HEK293 (cell line): ENCODE measurements at regions not wholly inside any gene's neighbourhood (a gene's known extent, or its start where the extent isn't known, plus 50 kb on each side); places are given as distances from the start of the nearest gene placed in this dataset.

Experiments used
- BCL11A ChIP-seq: fragments of 450-650 bp; formaldehyde crosslinking; IDR thresholded peaks from 2 replicates; pipeline ENCODE4 v1.5.1; 2016; ENCODE audit warnings: low read depth, missing biosample characterization, missing genetic modification characterization
- CTCF ChIP-seq: fragments of 450-650 bp; formaldehyde crosslinking; IDR thresholded peaks from 2 replicates; pipeline ENCODE4 v1.5.1; 2016; ENCODE audit warnings: missing biosample characterization, missing genetic modification characterization
- PRDM1 ChIP-seq: fragments of 450-650 bp; formaldehyde crosslinking; IDR thresholded peaks from 2 replicates; pipeline ENCODE4; 2016; ENCODE audit warnings: missing biosample characterization, missing genetic modification characterization
- ZBTB21 ChIP-seq: fragments of 450-650 bp; formaldehyde crosslinking; IDR thresholded peaks from 2 replicates; pipeline ENCODE4 v1.5.1; 2017; ENCODE audit warnings: missing biosample characterization, missing genetic modification characterization
- ZNF133 ChIP-seq: fragments of 450-650 bp; formaldehyde crosslinking; IDR thresholded peaks from 2 replicates; pipeline ENCODE4 v1.5.1; 2016; ENCODE audit warnings: missing biosample characterization, missing genetic modification characterization
- ZNF521 ChIP-seq: fragments of 450-650 bp; formaldehyde crosslinking; IDR thresholded peaks from 2 replicates; pipeline ENCODE4 v1.5.1; 2017; ENCODE audit warnings: missing biosample characterization, mild to moderate bottlenecking, missing genetic modification characterization
- ZNF623 ChIP-seq: fragments of 450-650 bp; formaldehyde crosslinking; IDR thresholded peaks from 2 replicates; pipeline ENCODE4 v1.5.1; 2016; ENCODE audit warnings: missing biosample characterization, missing genetic modification characterization
- ZSCAN16 ChIP-seq: fragments of 450-650 bp; formaldehyde crosslinking; IDR thresholded peaks from 2 replicates; pipeline ENCODE4 v1.5.1; 2016; ENCODE audit warnings: missing biosample characterization, missing genetic modification characterization
- TF ChIP-seq, protein P1 (sequence below): fragments of 450-650 bp; formaldehyde crosslinking; IDR thresholded peaks from 2 replicates; pipeline ENCODE4 v1.5.1; 2016; ENCODE audit warnings: missing biosample characterization, missing genetic modification characterization, borderline replicate concordance
- TF ChIP-seq, protein P2 (sequence below): fragments of 450-650 bp; formaldehyde crosslinking; IDR thresholded peaks from 2 replicates; pipeline ENCODE4 v1.5.1; 2016; ENCODE audit warnings: missing biosample characterization, missing genetic modification characterization, low read depth
- TF ChIP-seq, protein P3 (sequence below): fragments of 450-650 bp; formaldehyde crosslinking; IDR thresholded peaks from 2 replicates; pipeline ENCODE4 v1.5.1; 2016; ENCODE audit warnings: missing biosample characterization, missing genetic modification characterization, borderline replicate concordance
- TF ChIP-seq, protein P4 (sequence below): fragments of 450-650 bp; formaldehyde crosslinking; IDR thresholded peaks from 2 replicates; pipeline ENCODE4 v1.5.1; 2016; ENCODE audit warnings: missing biosample characterization, missing genetic modification characterization
- TF ChIP-seq, protein P5 (sequence below): fragments of 450-650 bp; formaldehyde crosslinking; IDR thresholded peaks from 2 replicates; pipeline ENCODE4; 2016; ENCODE audit warnings: missing biosample characterization, missing genetic modification characterization

DNA sequence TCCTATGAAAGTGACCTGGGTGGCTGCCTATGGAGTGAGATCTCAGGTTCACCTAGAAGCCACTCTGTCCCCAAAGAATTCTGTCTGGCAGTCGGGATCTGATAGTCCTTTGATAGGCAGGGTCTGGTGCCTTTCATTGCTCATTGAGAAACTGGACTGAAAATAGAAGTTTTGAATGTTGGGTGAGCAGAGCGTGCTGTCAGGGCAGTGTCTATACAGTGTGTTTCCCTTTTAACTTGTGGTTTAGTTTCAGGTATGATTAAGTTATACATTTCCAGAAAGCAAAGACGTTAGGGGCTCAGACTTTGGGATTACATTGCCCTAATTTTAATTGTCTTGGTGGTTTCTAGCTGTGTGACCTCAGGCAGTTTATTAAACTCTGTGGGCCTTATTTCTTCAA lies 111.3 kb upstream of the PAX6 start:
- TF ChIP-seq ZSCAN16 (tag by site-specific recombination) = no peak
- no peak for TF ChIP-seq ZNF133 (tag by site-specific recombination)
- TF ChIP-seq, protein P1, sequence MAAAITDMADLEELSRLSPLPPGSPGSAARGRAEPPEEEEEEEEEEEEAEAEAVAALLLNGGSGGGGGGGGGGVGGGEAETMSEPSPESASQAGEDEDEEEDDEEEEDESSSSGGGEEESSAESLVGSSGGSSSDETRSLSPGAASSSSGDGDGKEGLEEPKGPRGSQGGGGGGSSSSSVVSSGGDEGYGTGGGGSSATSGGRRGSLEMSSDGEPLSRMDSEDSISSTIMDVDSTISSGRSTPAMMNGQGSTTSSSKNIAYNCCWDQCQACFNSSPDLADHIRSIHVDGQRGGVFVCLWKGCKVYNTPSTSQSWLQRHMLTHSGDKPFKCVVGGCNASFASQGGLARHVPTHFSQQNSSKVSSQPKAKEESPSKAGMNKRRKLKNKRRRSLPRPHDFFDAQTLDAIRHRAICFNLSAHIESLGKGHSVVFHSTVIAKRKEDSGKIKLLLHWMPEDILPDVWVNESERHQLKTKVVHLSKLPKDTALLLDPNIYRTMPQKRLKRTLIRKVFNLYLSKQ (tag by site-specific recombination) = no peak
- TF ChIP-seq CTCF (tag by site-specific recombination) = no peak
- TF ChIP-seq BCL11A (tag by site-specific recombination) = no peak
- TF ChIP-seq, protein P2, sequence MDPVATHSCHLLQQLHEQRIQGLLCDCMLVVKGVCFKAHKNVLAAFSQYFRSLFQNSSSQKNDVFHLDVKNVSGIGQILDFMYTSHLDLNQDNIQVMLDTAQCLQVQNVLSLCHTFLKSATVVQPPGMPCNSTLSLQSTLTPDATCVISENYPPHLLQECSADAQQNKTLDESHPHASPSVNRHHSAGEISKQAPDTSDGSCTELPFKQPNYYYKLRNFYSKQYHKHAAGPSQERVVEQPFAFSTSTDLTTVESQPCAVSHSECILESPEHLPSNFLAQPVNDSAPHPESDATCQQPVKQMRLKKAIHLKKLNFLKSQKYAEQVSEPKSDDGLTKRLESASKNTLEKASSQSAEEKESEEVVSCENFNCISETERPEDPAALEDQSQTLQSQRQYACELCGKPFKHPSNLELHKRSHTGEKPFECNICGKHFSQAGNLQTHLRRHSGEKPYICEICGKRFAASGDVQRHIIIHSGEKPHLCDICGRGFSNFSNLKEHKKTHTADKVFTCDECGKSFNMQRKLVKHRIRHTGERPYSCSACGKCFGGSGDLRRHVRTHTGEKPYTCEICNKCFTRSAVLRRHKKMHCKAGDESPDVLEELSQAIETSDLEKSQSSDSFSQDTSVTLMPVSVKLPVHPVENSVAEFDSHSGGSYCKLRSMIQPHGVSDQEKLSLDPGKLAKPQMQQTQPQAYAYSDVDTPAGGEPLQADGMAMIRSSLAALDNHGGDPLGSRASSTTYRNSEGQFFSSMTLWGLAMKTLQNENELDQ (tag by site-specific recombination) = no peak
- TF ChIP-seq PRDM1 (tag by site-specific recombination) = no peak
- no peak for TF ChIP-seq ZNF521 (tag by site-specific recombination)
- TF ChIP-seq, protein P3, sequence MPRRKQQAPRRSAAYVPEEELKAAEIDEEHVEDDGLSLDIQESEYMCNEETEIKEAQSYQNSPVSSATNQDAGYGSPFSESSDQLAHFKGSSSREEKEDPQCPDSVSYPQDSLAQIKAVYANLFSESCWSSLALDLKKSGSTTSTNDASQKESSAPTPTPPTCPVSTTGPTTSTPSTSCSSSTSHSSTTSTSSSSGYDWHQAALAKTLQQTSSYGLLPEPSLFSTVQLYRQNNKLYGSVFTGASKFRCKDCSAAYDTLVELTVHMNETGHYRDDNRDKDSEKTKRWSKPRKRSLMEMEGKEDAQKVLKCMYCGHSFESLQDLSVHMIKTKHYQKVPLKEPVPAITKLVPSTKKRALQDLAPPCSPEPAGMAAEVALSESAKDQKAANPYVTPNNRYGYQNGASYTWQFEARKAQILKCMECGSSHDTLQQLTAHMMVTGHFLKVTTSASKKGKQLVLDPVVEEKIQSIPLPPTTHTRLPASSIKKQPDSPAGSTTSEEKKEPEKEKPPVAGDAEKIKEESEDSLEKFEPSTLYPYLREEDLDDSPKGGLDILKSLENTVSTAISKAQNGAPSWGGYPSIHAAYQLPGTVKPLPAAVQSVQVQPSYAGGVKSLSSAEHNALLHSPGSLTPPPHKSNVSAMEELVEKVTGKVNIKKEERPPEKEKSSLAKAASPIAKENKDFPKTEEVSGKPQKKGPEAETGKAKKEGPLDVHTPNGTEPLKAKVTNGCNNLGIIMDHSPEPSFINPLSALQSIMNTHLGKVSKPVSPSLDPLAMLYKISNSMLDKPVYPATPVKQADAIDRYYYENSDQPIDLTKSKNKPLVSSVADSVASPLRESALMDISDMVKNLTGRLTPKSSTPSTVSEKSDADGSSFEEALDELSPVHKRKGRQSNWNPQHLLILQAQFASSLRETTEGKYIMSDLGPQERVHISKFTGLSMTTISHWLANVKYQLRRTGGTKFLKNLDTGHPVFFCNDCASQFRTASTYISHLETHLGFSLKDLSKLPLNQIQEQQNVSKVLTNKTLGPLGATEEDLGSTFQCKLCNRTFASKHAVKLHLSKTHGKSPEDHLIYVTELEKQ (tag by site-specific recombination) = no peak
- no peak for TF ChIP-seq ZBTB21 (tag by site-specific recombination)
- no peak for TF ChIP-seq ZNF623 (tag by site-specific recombination)
- TF ChIP-seq, protein P4, sequence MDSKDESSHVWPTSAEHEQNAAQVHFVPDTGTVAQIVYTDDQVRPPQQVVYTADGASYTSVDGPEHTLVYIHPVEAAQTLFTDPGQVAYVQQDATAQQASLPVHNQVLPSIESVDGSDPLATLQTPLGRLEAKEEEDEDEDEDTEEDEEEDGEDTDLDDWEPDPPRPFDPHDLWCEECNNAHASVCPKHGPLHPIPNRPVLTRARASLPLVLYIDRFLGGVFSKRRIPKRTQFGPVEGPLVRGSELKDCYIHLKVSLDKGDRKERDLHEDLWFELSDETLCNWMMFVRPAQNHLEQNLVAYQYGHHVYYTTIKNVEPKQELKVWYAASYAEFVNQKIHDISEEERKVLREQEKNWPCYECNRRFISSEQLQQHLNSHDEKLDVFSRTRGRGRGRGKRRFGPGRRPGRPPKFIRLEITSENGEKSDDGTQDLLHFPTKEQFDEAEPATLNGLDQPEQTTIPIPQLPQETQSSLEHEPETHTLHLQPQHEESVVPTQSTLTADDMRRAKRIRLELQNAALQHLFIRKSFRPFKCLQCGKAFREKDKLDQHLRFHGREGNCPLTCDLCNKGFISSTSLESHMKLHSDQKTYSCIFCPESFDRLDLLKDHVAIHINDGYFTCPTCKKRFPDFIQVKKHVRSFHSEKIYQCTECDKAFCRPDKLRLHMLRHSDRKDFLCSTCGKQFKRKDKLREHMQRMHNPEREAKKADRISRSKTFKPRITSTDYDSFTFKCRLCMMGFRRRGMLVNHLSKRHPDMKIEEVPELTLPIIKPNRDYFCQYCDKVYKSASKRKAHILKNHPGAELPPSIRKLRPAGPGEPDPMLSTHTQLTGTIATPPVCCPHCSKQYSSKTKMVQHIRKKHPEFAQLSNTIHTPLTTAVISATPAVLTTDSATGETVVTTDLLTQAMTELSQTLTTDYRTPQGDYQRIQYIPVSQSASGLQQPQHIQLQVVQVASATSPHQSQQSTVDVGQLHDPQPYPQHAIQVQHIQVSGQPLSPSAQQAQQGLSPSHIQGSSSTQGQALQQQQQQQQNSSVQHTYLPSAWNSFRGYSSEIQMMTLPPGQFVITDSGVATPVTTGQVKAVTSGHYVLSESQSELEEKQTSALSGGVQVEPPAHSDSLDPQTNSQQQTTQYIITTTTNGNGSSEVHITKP = no peak
- TF ChIP-seq, protein P5, sequence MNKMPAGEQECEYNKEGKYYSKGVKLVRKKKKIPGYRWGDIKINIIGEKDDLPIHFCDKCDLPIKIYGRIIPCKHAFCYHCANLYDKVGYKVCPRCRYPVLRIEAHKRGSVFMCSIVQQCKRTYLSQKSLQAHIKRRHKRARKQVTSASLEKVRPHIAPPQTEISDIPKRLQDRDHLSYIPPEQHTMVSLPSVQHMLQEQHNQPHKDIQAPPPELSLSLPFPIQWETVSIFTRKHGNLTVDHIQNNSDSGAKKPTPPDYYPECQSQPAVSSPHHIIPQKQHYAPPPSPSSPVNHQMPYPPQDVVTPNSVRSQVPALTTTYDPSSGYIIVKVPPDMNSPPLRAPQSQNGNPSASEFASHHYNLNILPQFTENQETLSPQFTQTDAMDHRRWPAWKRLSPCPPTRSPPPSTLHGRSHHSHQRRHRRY (tag by site-specific recombination) = no peak
